Hepatocyte (in vitro differentiated cells): ENCODE measurements at regions not wholly inside any gene's neighbourhood (a gene's known extent, or its start where the extent isn't known, plus 50 kb on each side); places are given as distances from the start of the nearest gene placed in this dataset.

Experiments
- DNase-seq: peaks from one replicate; pipeline ENCODE4 v3.0.0-alpha.2; 2016; ENCODE audit warnings: low spot score
- H2AFZ ChIP-seq: fragments of 200-600 bp; sonication (generic); 2 replicates; pipeline ENCODE4 v1.6.0; 2016; ENCODE audit warnings: antibody characterized with exemption, mild to moderate bottlenecking
- H3K27ac ChIP-seq: fragments of 200-600 bp; sonication (generic); 2 replicates; pipeline ENCODE4 v1.5.1; 2016; ENCODE audit warnings: mild to moderate bottlenecking
- H3K27me3 ChIP-seq: fragments of 200-600 bp; sonication (generic); 2 replicates; pipeline ENCODE4 v1.6.1; 2016
- H3K36me3 ChIP-seq: fragments of 200-600 bp; sonication (generic); replicated peaks from 2 replicates; pipeline ENCODE4 v1.5.1; 2016; ENCODE audit warnings: low read depth; ENCODE audit not compliant: insufficient read depth
- H3K4me1 ChIP-seq: fragments of 200-600 bp; sonication (generic); 2 replicates; pipeline ENCODE4 v1.5.1; 2016; ENCODE audit warnings: mild to moderate bottlenecking, moderate library complexity; ENCODE audit not compliant: insufficient read depth
- H3K4me2 ChIP-seq: fragments of 200-600 bp; sonication (generic); 2 replicates; pipeline ENCODE4 v1.6.0; 2016
- H3K4me3 ChIP-seq: fragments of 200-600 bp; sonication (generic); 2 replicates; pipeline ENCODE4 v1.5.1; 2016; ENCODE audit warnings: mild to moderate bottlenecking
- H3K79me2 ChIP-seq: fragments of 200-600 bp; sonication (generic); 2 replicates; pipeline ENCODE4 v1.6.0; 2017; ENCODE audit warnings: mild to moderate bottlenecking
- H3K9me2 ChIP-seq: fragments of 200-600 bp; sonication (generic); replicated peaks from 2 replicates; pipeline ENCODE4 v1.6.0; 2017; ENCODE audit warnings: mild to moderate bottlenecking; ENCODE audit not compliant: insufficient read depth
- H3K9me3 ChIP-seq: fragments of 200-600 bp; sonication (generic); 2 replicates; pipeline ENCODE4 v1.5.1; 2016; ENCODE audit warnings: low read depth, mild to moderate bottlenecking
- H4K20me1 ChIP-seq: fragments of 200-600 bp; sonication (generic); 2 replicates; pipeline ENCODE4 v1.6.0; 2016; ENCODE audit warnings: mild to moderate bottlenecking; ENCODE audit not compliant: insufficient read depth, poor library complexity, severe bottlenecking
- CTCF ChIP-seq: fragments of 200-600 bp; sonication (generic); IDR thresholded peaks from 2 replicates; pipeline ENCODE4 v1.5.1; 2016; ENCODE audit warnings: antibody characterized with exemption, mild to moderate bottlenecking; ENCODE audit not compliant: poor library complexity
- EZH2 ChIP-seq: fragments of 200-600 bp; sonication (generic); IDR thresholded peaks from 2 replicates; pipeline ENCODE4 v1.6.1; 2016; ENCODE audit warnings: antibody characterized with exemption, mild to moderate bottlenecking, borderline replicate concordance
- EZH2phosphoT487 ChIP-seq: fragments of 200-600 bp; sonication (generic); IDR thresholded peaks from one replicate; pipeline ENCODE4 v1.6.1; 2018; ENCODE audit warnings: antibody characterized with exemption, mild to moderate bottlenecking, low read depth, moderate library complexity; ENCODE audit not compliant: unreplicated experiment, severe bottlenecking
- WGBS: methylation state at CpG from one replicate; pipeline ENCODE4 v1.1.6; 2016; ENCODE audit warnings: low lambda C conversion rate; ENCODE audit errors: missing lambda C conversion rate; 5-methylcytosine and 5-hydroxymethylcytosine counted together

DNA sequence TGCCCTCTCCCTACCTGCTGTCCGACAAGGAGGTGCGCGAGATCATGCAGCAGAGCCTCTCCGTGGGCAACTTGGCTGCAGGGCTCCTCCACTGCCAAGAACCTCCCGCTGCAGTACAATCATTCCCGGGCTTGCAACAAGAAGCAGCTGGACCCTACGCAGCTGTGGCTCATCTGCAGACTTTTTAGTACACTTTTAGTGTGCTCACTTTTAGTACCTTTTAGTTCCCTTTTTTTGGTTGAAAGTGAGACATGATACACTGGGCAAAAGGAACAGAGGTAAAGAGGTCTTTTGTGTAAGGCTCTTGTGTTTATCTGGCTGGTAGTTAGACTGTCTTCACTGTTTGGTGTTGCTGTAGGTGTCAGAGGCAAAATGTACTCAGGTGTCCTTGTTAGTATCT, 58.1 kb upstream of the SPTLC1 start:
- TF ChIP-seq CTCF (no peak), EZH2phosphoT487 (no peak), EZH2 (no peak)

GRCh38 chr9:92171822-92172221, 56.6 kb upstream of the SPTLC1 start:
- no peak for DNase-seq

More for the DNA sequence above, 58.1 kb upstream of the SPTLC1 start:
- Histone ChIP-seq H3K27me3 (no peaks in the 10 kb centered on the region), H3K4me3 (no peak overlapping the region), H3K9me2 (no peaks in the 10 kb centered on the region), H3K27ac (no peak overlapping the region), H2AFZ (no peak overlapping the region), H4K20me1 (no peaks in the 10 kb centered on the region), H3K36me3 (no peaks in the 10 kb centered on the region), H3K9me3 (no peaks in the 10 kb centered on the region), H3K4me2 (no peak overlapping the region), H3K4me1 (no peaks in the 10 kb centered on the region), H3K79me2 (no peaks in the 10 kb centered on the region)
- DNase-seq: no peak
- WGBS: 98% methylated on average over 7 of the region's 7 CpGs

GRCh38 chr9:92171281-92171680, 56.1 kb upstream of the SPTLC1 start:
- Histone ChIP-seq H3K9me3 (no peaks in the 10 kb centered on the region), H3K36me3 (no peaks in the 10 kb centered on the region), H3K27me3 (no peaks in the 10 kb centered on the region), H3K4me3 (no peak overlapping the region), H3K9me2 (no peaks in the 10 kb centered on the region), H3K4me2 (no peak overlapping the region), H3K79me2 (no peaks in the 10 kb centered on the region), H2AFZ (no peak overlapping the region), H3K4me1 (no peaks in the 10 kb centered on the region), H3K27ac (no peak overlapping the region), H4K20me1 (no peaks in the 10 kb centered on the region)
- no peak for DNase-seq
- no peak for TF ChIP-seq EZH2
- TF ChIP-seq EZH2phosphoT487: no peak
- TF ChIP-seq CTCF: no peak
- WGBS: 89% methylated on average over 3 of the region's 3 CpGs

More at GRCh38 chr9:92171822-92172221, 56.6 kb upstream of the SPTLC1 start:
- Histone ChIP-seq H2AFZ (no peak overlapping the region), H3K4me1 (no peaks in the 10 kb centered on the region), H3K36me3 (no peaks in the 10 kb centered on the region), H3K4me3 (no peak overlapping the region), H3K4me2 (no peak overlapping the region), H4K20me1 (no peaks in the 10 kb centered on the region), H3K27me3 (no peaks in the 10 kb centered on the region), H3K9me2 (no peaks in the 10 kb centered on the region), H3K79me2 (no peaks in the 10 kb centered on the region), H3K9me3 (no peaks in the 10 kb centered on the region), H3K27ac (no peak overlapping the region)
- 94% methylated on average over 9 of the region's 9 CpGs for WGBS
- TF ChIP-seq EZH2 (no peak), EZH2phosphoT487 (no peak), CTCF (no peak)

- Histone ChIP-seq H3K9me2 (no peaks in the 10 kb centered on the region), H3K79me2 (no peaks in the 10 kb centered on the region), H3K4me2 (no peak overlapping the region), H3K36me3 (no peaks in the 10 kb centered on the region), H2AFZ (no peak overlapping the region), H3K27me3 (no peaks in the 10 kb centered on the region), H3K4me3 (no peak overlapping the region), H4K20me1 (no peaks in the 10 kb centered on the region), H3K9me3 (no peaks in the 10 kb centered on the region), H3K27ac (no peak overlapping the region), H3K4me1 (no peaks in the 10 kb centered on the region)
- 92% methylated on average over 7 of the region's 9 CpGs for WGBS
- TF ChIP-seq EZH2: no peak
- no peak for TF ChIP-seq CTCF
- no peak for TF ChIP-seq EZH2phosphoT487
- no peak for DNase-seq
These were observed 55.6 kb upstream of the SPTLC1 start for GRCh38 chr9:92170848-92171247.
